ENCODE measurements at regions not wholly inside any gene's neighbourhood (a gene's known extent, or its start where the extent isn't known, plus 50 kb on each side); places are given as distances from the start of the nearest gene placed in this dataset.

DNA sequence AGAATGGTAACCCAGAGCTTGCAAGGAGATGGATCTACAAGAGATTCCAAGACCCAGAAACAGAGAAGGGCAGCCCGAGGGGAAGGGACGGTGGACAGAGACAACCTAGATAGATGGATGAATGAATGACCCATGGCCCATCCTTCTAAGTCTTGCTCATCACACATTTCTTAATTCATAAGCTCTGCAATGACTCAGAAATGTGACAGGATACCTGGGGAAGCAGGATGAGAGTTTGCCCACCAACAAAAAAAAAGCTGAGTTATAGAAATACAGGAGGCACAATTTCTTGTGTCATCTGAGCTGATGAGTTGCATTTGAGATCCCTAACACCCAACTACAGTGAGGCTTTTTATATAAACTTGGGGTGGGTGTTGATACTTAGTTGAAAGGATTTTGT lies 76.6 kb downstream of the CNTN3 start:
- ChIA-PET POLR2A (no interaction called here), SMC1A (ENCODE audit: uncharacterized antibody, unreplicated experiment) (no interaction called here), RAD21 (ENCODE audit: unreplicated experiment) (no interaction called here), CTCF (no interaction called here)
- intact Hi-C loops (cut with micrococcal nuclease; ENCODE audit: unreplicated experiment): no loop called here
- no peaks in the 10 kb centered on the region for H4K20me1 ChIP-seq (ENCODE audit: control insufficient read depth, insufficient read depth)
- TF ChIP-seq, protein P1, sequence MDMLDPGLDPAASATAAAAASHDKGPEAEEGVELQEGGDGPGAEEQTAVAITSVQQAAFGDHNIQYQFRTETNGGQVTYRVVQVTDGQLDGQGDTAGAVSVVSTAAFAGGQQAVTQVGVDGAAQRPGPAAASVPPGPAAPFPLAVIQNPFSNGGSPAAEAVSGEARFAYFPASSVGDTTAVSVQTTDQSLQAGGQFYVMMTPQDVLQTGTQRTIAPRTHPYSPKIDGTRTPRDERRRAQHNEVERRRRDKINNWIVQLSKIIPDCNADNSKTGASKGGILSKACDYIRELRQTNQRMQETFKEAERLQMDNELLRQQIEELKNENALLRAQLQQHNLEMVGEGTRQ (IDR thresholded peaks at IDR 0.05; ENCODE audit: borderline replicate concordance, low read depth, low read length): no peak
- TF ChIP-seq KDM1A (IDR thresholded peaks at IDR 0.05; ENCODE audit: borderline replicate concordance) (no peak), FOS (IDR thresholded peaks at IDR 0.05; ENCODE audit: borderline replicate concordance, extremely low read depth, insufficient read length) (no peak), NR2C2 (IDR thresholded peaks at IDR 0.05; ENCODE audit: borderline replicate concordance, control insufficient read depth, insufficient read length, low read depth) (no peak), HDAC2 (IDR thresholded peaks at IDR 0.05) (no peak), RFX5 (IDR thresholded peaks at IDR 0.05; ENCODE audit: low read depth, low read length) (no peak), CHD1 (IDR thresholded peaks at IDR 0.05; ENCODE audit: low read depth, low read length) (no peak)
- TF ChIP-seq, protein P2, sequence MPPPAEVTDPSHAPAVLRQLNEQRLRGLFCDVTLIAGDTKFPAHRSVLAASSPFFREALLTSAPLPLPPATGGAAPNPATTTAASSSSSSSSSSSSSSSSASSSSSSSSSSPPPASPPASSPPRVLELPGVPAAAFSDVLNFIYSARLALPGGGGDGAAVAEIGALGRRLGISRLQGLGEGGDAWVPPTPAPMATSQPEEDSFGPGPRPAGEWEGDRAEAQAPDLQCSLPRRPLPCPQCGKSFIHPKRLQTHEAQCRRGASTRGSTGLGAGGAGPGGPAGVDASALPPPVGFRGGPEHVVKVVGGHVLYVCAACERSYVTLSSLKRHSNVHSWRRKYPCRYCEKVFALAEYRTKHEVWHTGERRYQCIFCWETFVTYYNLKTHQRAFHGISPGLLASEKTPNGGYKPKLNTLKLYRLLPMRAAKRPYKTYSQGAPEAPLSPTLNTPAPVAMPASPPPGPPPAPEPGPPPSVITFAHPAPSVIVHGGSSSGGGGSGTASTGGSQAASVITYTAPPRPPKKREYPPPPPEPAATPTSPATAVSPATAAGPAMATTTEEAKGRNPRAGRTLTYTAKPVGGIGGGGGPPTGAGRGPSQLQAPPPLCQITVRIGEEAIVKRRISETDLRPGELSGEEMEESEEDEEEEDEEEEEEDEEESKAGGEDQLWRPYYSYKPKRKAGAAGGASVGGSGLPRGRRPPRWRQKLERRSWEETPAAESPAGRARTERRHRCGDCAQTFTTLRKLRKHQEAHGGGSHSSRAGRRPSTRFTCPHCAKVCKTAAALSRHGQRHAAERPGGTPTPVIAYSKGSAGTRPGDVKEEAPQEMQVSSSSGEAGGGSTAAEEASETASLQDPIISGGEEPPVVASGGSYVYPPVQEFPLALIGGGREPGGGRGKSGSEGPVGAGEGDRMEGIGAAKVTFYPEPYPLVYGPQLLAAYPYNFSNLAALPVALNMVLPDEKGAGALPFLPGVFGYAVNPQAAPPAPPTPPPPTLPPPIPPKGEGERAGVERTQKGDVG (CRISPR knock-in tag; IDR thresholded peaks at IDR 0.05): no peak
- TF ChIP-seq, protein P3, sequence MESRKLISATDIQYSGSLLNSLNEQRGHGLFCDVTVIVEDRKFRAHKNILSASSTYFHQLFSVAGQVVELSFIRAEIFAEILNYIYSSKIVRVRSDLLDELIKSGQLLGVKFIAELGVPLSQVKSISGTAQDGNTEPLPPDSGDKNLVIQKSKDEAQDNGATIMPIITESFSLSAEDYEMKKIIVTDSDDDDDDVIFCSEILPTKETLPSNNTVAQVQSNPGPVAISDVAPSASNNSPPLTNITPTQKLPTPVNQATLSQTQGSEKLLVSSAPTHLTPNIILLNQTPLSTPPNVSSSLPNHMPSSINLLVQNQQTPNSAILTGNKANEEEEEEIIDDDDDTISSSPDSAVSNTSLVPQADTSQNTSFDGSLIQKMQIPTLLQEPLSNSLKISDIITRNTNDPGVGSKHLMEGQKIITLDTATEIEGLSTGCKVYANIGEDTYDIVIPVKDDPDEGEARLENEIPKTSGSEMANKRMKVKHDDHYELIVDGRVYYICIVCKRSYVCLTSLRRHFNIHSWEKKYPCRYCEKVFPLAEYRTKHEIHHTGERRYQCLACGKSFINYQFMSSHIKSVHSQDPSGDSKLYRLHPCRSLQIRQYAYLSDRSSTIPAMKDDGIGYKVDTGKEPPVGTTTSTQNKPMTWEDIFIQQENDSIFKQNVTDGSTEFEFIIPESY (IDR thresholded peaks at IDR 0.05): no peak
- TF ChIP-seq, protein P4, sequence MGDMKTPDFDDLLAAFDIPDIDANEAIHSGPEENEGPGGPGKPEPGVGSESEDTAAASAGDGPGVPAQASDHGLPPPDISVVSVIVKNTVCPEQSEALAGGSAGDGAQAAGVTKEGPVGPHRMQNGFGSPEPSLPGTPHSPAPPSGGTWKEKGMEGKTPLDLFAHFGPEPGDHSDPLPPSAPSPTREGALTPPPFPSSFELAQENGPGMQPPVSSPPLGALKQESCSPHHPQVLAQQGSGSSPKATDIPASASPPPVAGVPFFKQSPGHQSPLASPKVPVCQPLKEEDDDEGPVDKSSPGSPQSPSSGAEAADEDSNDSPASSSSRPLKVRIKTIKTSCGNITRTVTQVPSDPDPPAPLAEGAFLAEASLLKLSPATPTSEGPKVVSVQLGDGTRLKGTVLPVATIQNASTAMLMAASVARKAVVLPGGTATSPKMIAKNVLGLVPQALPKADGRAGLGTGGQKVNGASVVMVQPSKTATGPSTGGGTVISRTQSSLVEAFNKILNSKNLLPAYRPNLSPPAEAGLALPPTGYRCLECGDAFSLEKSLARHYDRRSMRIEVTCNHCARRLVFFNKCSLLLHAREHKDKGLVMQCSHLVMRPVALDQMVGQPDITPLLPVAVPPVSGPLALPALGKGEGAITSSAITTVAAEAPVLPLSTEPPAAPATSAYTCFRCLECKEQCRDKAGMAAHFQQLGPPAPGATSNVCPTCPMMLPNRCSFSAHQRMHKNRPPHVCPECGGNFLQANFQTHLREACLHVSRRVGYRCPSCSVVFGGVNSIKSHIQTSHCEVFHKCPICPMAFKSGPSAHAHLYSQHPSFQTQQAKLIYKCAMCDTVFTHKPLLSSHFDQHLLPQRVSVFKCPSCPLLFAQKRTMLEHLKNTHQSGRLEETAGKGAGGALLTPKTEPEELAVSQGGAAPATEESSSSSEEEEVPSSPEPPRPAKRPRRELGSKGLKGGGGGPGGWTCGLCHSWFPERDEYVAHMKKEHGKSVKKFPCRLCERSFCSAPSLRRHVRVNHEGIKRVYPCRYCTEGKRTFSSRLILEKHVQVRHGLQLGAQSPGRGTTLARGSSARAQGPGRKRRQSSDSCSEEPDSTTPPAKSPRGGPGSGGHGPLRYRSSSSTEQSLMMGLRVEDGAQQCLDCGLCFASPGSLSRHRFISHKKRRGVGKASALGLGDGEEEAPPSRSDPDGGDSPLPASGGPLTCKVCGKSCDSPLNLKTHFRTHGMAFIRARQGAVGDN (IDR thresholded peaks at IDR 0.05): no peak
- H3K4me3 ChIP-seq: no peak overlapping the region
- WGBS (ENCODE audit: insufficient coverage, insufficient replicate concordance, low lambda C conversion rate, missing lambda C conversion rate): 21% methylated on average over 2 of the region's 2 CpGs
- no peaks in the 10 kb centered on the region for H3K36me3 ChIP-seq (ENCODE audit: control insufficient read depth in 2 of 2, insufficient read depth in 2 of 2, low read length in 1 of 2)
- no peak overlapping the region for H3K9ac ChIP-seq (ENCODE audit: control insufficient read depth, insufficient read depth, low read length)
- H3K9me3 ChIP-seq (replicated peaks; ENCODE audit: control insufficient read depth, insufficient read depth, low read length): no peaks in the 10 kb centered on the region
- no peaks in the 10 kb centered on the region for H3K79me2 ChIP-seq (ENCODE audit: control insufficient read depth, insufficient read depth, low read length)
- no peak overlapping the region for H3K27ac ChIP-seq (ENCODE audit: control insufficient read depth, insufficient read depth)
- ATAC-seq: no peak
- no peak for FAIRE-seq
- in situ Hi-C loops (cut with MboI): no loop called here
- no peaks in the 10 kb centered on the region for H3K27me3 ChIP-seq (replicated peaks in 1 of 2; ENCODE audit: control insufficient read depth in 2 of 2, insufficient read depth in 2 of 2, low read length in 1 of 2)
- no peak overlapping the region for H2AFZ ChIP-seq (ENCODE audit: control insufficient read depth, low read depth, low read length)
- no peak for DNase-seq (ENCODE audit: low read depth, low spot score)
- no peaks in the 10 kb centered on the region for H3K4me1 ChIP-seq (ENCODE audit: control insufficient read depth, insufficient read depth, low read length)
- H3K4me2 ChIP-seq (ENCODE audit: control insufficient read depth, insufficient read depth): no peak overlapping the region
- no TSS peak for BruUV-seq (replicated peaks)

All from GM12878 (cell line).